HCT116 (cell line): ENCODE measurements at regions not wholly inside any gene's neighbourhood (a gene's known extent, or its start where the extent isn't known, plus 50 kb on each side); places are given as distances from the start of the nearest gene placed in this dataset.

Source experiments
- ATAC-seq: fragments of 200-7000 bp; cut with Tn5 transposase; 2 replicates; pipeline ENCODE4 v1.9.1; 2020; ENCODE audit warnings: mild to moderate bottlenecking, moderate library complexity
- BruUV-seq: library from RNA; stranded (reverse); fragments of 400-500 nt; replicated peaks from 2 replicates; lab custom pipeline; 2021; lab: Mats Ljungman, UMichigan
- CTCF ChIA-PET: fragments of 300-600 bp; sonication (Branson Sonifier 250); formaldehyde crosslinking; loops from one replicate; lab custom pipeline; 2021; ENCODE audit warnings: antibody characterized with exemption; lab: Charles Lee
- POLR2A ChIA-PET: fragments of 300-600, 350-600 bp; sonication (Branson Sonifier 250); formaldehyde crosslinking; loops from one replicate; lab custom pipeline; 2021; ENCODE audit warnings: antibody characterized with exemption; lab: Charles Lee
- RAD21 ChIA-PET, 2 experiments: fragments of 300-600 bp; sonication (Branson Sonifier 250); formaldehyde crosslinking; loops; one replicate each; lab custom pipeline; 2023; ENCODE audit warnings: low total read pairs in 2 of 2; ENCODE audit not compliant: uncharacterized antibody in 2 of 2, unreplicated experiment in 2 of 2, low non-redundant PET in 1 of 2; lab: Charles Lee
- DNase-seq: peaks from one replicate; pipeline ENCODE4 v3.0.0-alpha.2; 2010; ENCODE audit warnings: low read depth, low spot score
- H2AFZ ChIP-seq: fragments of 200-600 bp; shearing (Covaris generic), sonication (generic); 2 replicates; pipeline ENCODE4 v1.6.1; 2017; ENCODE audit warnings: low read depth, mixed run types, mixed read lengths, antibody characterized with exemption, low read length; ENCODE audit not compliant: poor library complexity, severe bottlenecking
- H3K27ac ChIP-seq: 2 replicates; pipeline ENCODE4 v1.5.1; 2012; ENCODE audit warnings: low read depth, low read length
- H3K27me3 ChIP-seq: fragments of 200-600 bp; sonication (generic); 2 replicates; pipeline ENCODE4 v1.6.1; 2016; ENCODE audit warnings: mixed run types, low read length, mixed read lengths; ENCODE audit not compliant: insufficient read depth
- H3K36me3 ChIP-seq, 2 experiments: fragments of 200-500 bp in 1 of 2; fragments of 200-600 bp in 1 of 2; sonication (Bioruptor generic) in 1 of 2; sonication (generic) in 1 of 2; 2 replicates each; pipeline versions ENCODE4 v1.5.1 to v1.6.1; 2014 to 2016; ENCODE audit warnings: low read length in 2 of 2, inconsistent platforms in 1 of 2, mixed read lengths in 1 of 2, mixed run types in 1 of 2; ENCODE audit not compliant: insufficient read depth in 2 of 2, control insufficient read depth in 1 of 2
- H3K4me1 ChIP-seq, 2 experiments: fragments of 200-600 bp in 1 of 2; sonication (generic) in 1 of 2; 2 replicates each; pipeline versions ENCODE4 v1.5.1 to v1.6.1; 2012 to 2017; ENCODE audit warnings: low read length in 2 of 2, inconsistent platforms in 1 of 2, mild to moderate bottlenecking in 1 of 2, mixed read lengths in 1 of 2, mixed run types in 1 of 2, moderate library complexity in 1 of 2; ENCODE audit not compliant: insufficient read depth in 2 of 2, control insufficient read depth in 1 of 2
- H3K4me2 ChIP-seq: fragments of 200-600 bp; sonication (generic); 2 replicates; pipeline ENCODE4 v1.6.1; 2017; ENCODE audit warnings: mixed run types, low read length, mixed read lengths
- H3K4me3 ChIP-seq, 2 experiments: fragments of 200-600 bp in 1 of 2; sonication (generic) in 1 of 2; replicated peaks in 1 of 2; 2 replicates each; pipeline ENCODE4 v1.5.1; 2011 to 2016; ENCODE audit warnings: low read length in 2 of 2, control low read depth in 1 of 2, low read depth in 1 of 2, mild to moderate bottlenecking in 1 of 2, mixed read lengths in 1 of 2, mixed run types in 1 of 2
- H3K79me2 ChIP-seq: fragments of 200-600 bp; sonication (generic); 2 replicates; pipeline ENCODE4 v1.6.1; 2017; ENCODE audit warnings: mild to moderate bottlenecking, mixed run types, low read length, moderate library complexity, mixed read lengths; ENCODE audit not compliant: insufficient read depth
- H3K9ac ChIP-seq: fragments of 200-600 bp; sonication (generic); 2 replicates; pipeline ENCODE4 v1.6.1; 2016; ENCODE audit warnings: low read length, mixed read lengths
- H3K9me2 ChIP-seq: fragments of 200-600 bp; sonication (generic), shearing (Covaris generic); 2 replicates; pipeline ENCODE4 v1.6.1; 2017; ENCODE audit warnings: mixed run types, mild to moderate bottlenecking, moderate library complexity; ENCODE audit not compliant: insufficient read depth
- H3K9me3 ChIP-seq, 2 experiments: fragments of 200-500 bp in 1 of 2; fragments of 200-600 bp in 1 of 2; sonication (Bioruptor generic) in 1 of 2; sonication (generic) in 1 of 2; 2 replicates each; pipeline ENCODE4 v1.6.1; 2014 to 2017; ENCODE audit warnings: low read length in 2 of 2, mixed read lengths in 2 of 2, inconsistent platforms in 1 of 2, low read depth in 1 of 2, mild to moderate bottlenecking in 1 of 2, mixed run types in 1 of 2, moderate library complexity in 1 of 2; ENCODE audit not compliant: control insufficient read depth in 1 of 2, insufficient read depth in 1 of 2
- H4K20me1 ChIP-seq: fragments of 200-600 bp; sonication (generic), shearing (Covaris generic); 2 replicates; pipeline ENCODE4 v1.6.1; 2017; ENCODE audit warnings: mixed run types, mild to moderate bottlenecking, moderate library complexity; ENCODE audit not compliant: insufficient read depth
- ATF3 ChIP-seq: IDR thresholded peaks from 2 replicates; pipeline ENCODE4 v1.6.1; 2012
- EGR1 ChIP-seq: IDR thresholded peaks from 2 replicates; pipeline ENCODE4 v1.6.1; 2012; ENCODE audit warnings: low read depth
- ELF1 ChIP-seq: IDR thresholded peaks from 2 replicates; pipeline ENCODE4 v1.6.1; 2012; ENCODE audit warnings: low read depth, borderline replicate concordance
- FOSL1 ChIP-seq: IDR thresholded peaks from 2 replicates; pipeline ENCODE4 v1.6.1; 2012; ENCODE audit warnings: low read depth
- JUND ChIP-seq: IDR thresholded peaks from 2 replicates; pipeline ENCODE4 v1.6.1; 2012
- POLR2AphosphoS5 ChIP-seq: IDR thresholded peaks from 2 replicates; pipeline ENCODE4 v1.6.1; 2011; ENCODE audit warnings: mild to moderate bottlenecking, low read depth, low read length, moderate library complexity
- RAD21 ChIP-seq: IDR thresholded peaks from 2 replicates; pipeline ENCODE4 v1.6.1; 2012; ENCODE audit warnings: low read depth, mild to moderate bottlenecking
- SP1 ChIP-seq: IDR thresholded peaks from 2 replicates; pipeline ENCODE4 v1.6.1; 2012; ENCODE audit warnings: low read depth
- SRF ChIP-seq: IDR thresholded peaks from 2 replicates; pipeline ENCODE4 v1.6.1; 2012; ENCODE audit warnings: low read depth
- YY1 ChIP-seq: IDR thresholded peaks from 2 replicates; pipeline ENCODE4 v1.6.1; 2011; ENCODE audit warnings: low read length, low read depth, moderate library complexity, mild to moderate bottlenecking; ENCODE audit not compliant: insufficient replicate concordance; ENCODE audit errors: extremely low read depth
- ZBTB33 ChIP-seq: IDR thresholded peaks from 2 replicates; pipeline ENCODE4 v1.6.1; 2011; ENCODE audit warnings: mild to moderate bottlenecking, low read length, moderate library complexity; ENCODE audit not compliant: insufficient replicate concordance; ENCODE audit errors: extremely low read depth
- ZFX ChIP-seq: fragments of 450-650 bp; IDR thresholded peaks from 2 replicates; pipeline ENCODE4 v1.6.1; 2017
- ZNF274 ChIP-seq: fragments of 200-500 bp; sonication (Bioruptor generic); IDR thresholded peaks from 2 replicates; pipeline ENCODE4 v1.6.1; 2014; ENCODE audit warnings: mild to moderate bottlenecking, low read depth, low read length, inconsistent platforms
- intact Hi-C: fragments of 100-400 bp; cut with micrococcal nuclease; formaldehyde crosslinking; loops from 2 replicates; pipeline ENCODE4 v1.10.0; 2022

GRCh38 chr4:187118166-187118565 lies 394.5 kb upstream of the FAT1 start:
- no peak overlapping the region for H3K27ac ChIP-seq
- intact Hi-C loops, result no loop called here
- no peaks in the 10 kb centered on the region for H3K36me3 ChIP-seq
- H3K27me3 ChIP-seq, result no peaks in the 10 kb centered on the region
- ChIA-PET RAD21 (no interaction called here), CTCF (no interaction called here), POLR2A (no interaction called here)
- TF ChIP-seq JUND, result no peak
- TF ChIP-seq FOSL1, result no peak
- TF ChIP-seq POLR2AphosphoS5, result no peak
- TF ChIP-seq ATF3, result no peak
- no peak for TF ChIP-seq RAD21
- TF ChIP-seq YY1, result no peak
- no peak for TF ChIP-seq ELF1
- H2AFZ ChIP-seq, result no peak overlapping the region
- H3K4me2 ChIP-seq, result no peak overlapping the region
- no peaks in the 10 kb centered on the region for H3K9me3 ChIP-seq
- H3K79me2 ChIP-seq, result no peaks in the 10 kb centered on the region
- no peak overlapping the region for H3K9ac ChIP-seq
- no TSS peak for BruUV-seq
- H3K4me3 ChIP-seq, result no peak overlapping the region
- no peaks in the 10 kb centered on the region for H3K4me1 ChIP-seq
- no peaks in the 10 kb centered on the region for H4K20me1 ChIP-seq
- DNase-seq (no peak), ATAC-seq (no peak)
- no peaks in the 10 kb centered on the region for H3K9me2 ChIP-seq

- Histone ChIP-seq H4K20me1 (no peaks in the 10 kb centered on the region), H3K9me3 (no peaks in the 10 kb centered on the region), H3K4me1 (no peaks in the 10 kb centered on the region), H3K9me2 (no peaks in the 10 kb centered on the region), H3K9ac (no peak overlapping the region), H3K27ac (no peak overlapping the region), H3K36me3 (no peaks in the 10 kb centered on the region), H3K79me2 (no peaks in the 10 kb centered on the region), H3K4me3 (no peak overlapping the region), H3K27me3 (no peaks in the 10 kb centered on the region), H2AFZ (no peak overlapping the region), H3K4me2 (no peak overlapping the region)
- ATAC-seq (no peak), DNase-seq (no peak)
- ChIA-PET RAD21 (no interaction called here), CTCF (no interaction called here), POLR2A (no interaction called here)
- intact Hi-C loops, result no loop called here
- TF ChIP-seq EGR1, result no peak
- no peak for TF ChIP-seq ZBTB33
- no peak for TF ChIP-seq POLR2AphosphoS5
- no peak for TF ChIP-seq ZNF274
- TF ChIP-seq RAD21, result no peak
- TF ChIP-seq SRF, result no peak
- no peak for TF ChIP-seq FOSL1
- TF ChIP-seq SP1, result no peak
- no peak for TF ChIP-seq ZFX
- BruUV-seq, result no TSS peak
Observed at GRCh38 chr4:187118602-187119120, 395.0 kb upstream of the FAT1 start.
